ENCODE measurements at regions not wholly inside any gene's neighbourhood (a gene's known extent, or its start where the extent isn't known, plus 50 kb on each side); places are given as distances from the start of the nearest gene placed in this dataset.

- H3K36me3 ChIP-seq (ENCODE audit: insufficient read depth), result no peaks in the 10 kb centered on the region
- peaks cover 3% of the 10 kb centered on the region for H3K27me3 Mint-ChIP-seq (ENCODE audit: insufficient read depth, low read depth, poor library complexity)
- no peaks in the 10 kb centered on the region for H3K4me1 ChIP-seq (ENCODE audit: insufficient read depth)
- DNase-seq (ENCODE audit: low spot score) (no peak), ATAC-seq (no peak)
- no peaks in the 10 kb centered on the region for H3K9me2 ChIP-seq (ENCODE audit: insufficient read depth)
- peaks cover 9% of the 10 kb centered on the region; the same call in 2 of the 3 replicates for H3K4me1 Mint-ChIP-seq
- H3K36me3 Mint-ChIP-seq (ENCODE audit: low read depth), result no peaks in the 10 kb centered on the region
- no peaks in the 10 kb centered on the region for H3K27me3 ChIP-seq (ENCODE audit: insufficient read depth)
- H3K4me2 ChIP-seq, result no peak overlapping the region
- no peaks in the 10 kb centered on the region for H3K79me2 ChIP-seq (replicated peaks; ENCODE audit: insufficient read depth)
- H3K9me3 Mint-ChIP-seq, result no peaks in the 10 kb centered on the region
- H4K20me1 ChIP-seq (replicated peaks; ENCODE audit: insufficient read depth), result no peaks in the 10 kb centered on the region
- H3K27ac Mint-ChIP-seq, result no peak overlapping the region
- H3F3A ChIP-seq (replicated peaks; ENCODE audit: low read depth), result no peaks in the 10 kb centered on the region
- TF ChIP-seq JUNB (IDR thresholded peaks at IDR 0.05; ENCODE audit: unreplicated experiment) (no peak), CTCF (conservative IDR thresholded peaks at IDR 0.05; ENCODE audit: low read depth in 2 of 2) (no peak), ZNF331 (CRISPR knock-in tag; IDR thresholded peaks at IDR 0.05; ENCODE audit: low read depth) (no peak), POLR2AphosphoS5 (IDR thresholded peaks at IDR 0.05; ENCODE audit: low read depth) (no peak), STAT1 (IDR thresholded peaks at IDR 0.05; ENCODE audit: unreplicated experiment) (no peak), EZH2 (IDR thresholded peaks at IDR 0.05; ENCODE audit: low read depth, unreplicated experiment) (no peak), NANOG (IDR thresholded peaks at IDR 0.05; ENCODE audit: borderline replicate concordance) (no peak), ETS1 (IDR thresholded peaks at IDR 0.05) (no peak), ZNF462 (CRISPR knock-in tag; IDR thresholded peaks at IDR 0.05) (no peak), ZNF114 (CRISPR knock-in tag; IDR thresholded peaks at IDR 0.05) (no peak), REST (IDR thresholded peaks at IDR 0.05; ENCODE audit: unreplicated experiment) (no peak), EZH2phosphoT487 (IDR thresholded peaks at IDR 0.05; ENCODE audit: unreplicated experiment) (no peak), CREB1 (CRISPR knock-in tag; IDR thresholded peaks at IDR 0.05; ENCODE audit: low read depth) (no peak)
- no peak overlapping the region for H3K27ac ChIP-seq (ENCODE audit: low read depth)
- H2AFZ ChIP-seq, result no peak overlapping the region
- no peak overlapping the region for H3K4me3 ChIP-seq
- H3K4me3 Mint-ChIP-seq, result no peak overlapping the region
These were observed 947.7 kb downstream of the TUSC7 start for GRCh38 chr3:117657278-117657677.

All from GM23338 (cell line).